Aorta (tissue), 5 donors: ENCODE measurements at regions not wholly inside any gene's neighbourhood (a gene's known extent, or its start where the extent isn't known, plus 50 kb on each side); places are given as distances from the start of the nearest gene placed in this dataset.

ENCODE experiments used
- ATAC-seq: fragments of 200-7000 bp; cut with Tn5 transposase; one replicate; pipeline ENCODE4 v1.9.1; 2022; ENCODE audit warnings: moderate library complexity; ENCODE audit not compliant: low FRiP score
- DNase-seq, 2 donors: peaks; one replicate each; pipeline ENCODE4 v3.0.0-alpha.2; 2020
- H3K27ac ChIP-seq, 2 donors: one replicate each; pipeline ENCODE4 v1.5.1; 2013; ENCODE audit warnings: low read length in 2 of 2, mild to moderate bottlenecking in 2 of 2, moderate library complexity in 2 of 2, control low read depth in 1 of 2, inconsistent platforms in 1 of 2, low read depth in 1 of 2
- H3K27me3 ChIP-seq, 2 donors: one replicate each; pipeline ENCODE4 v1.6.1; 2013; ENCODE audit warnings: control low read depth in 1 of 2, low read length in 1 of 2, mild to moderate bottlenecking in 1 of 2, moderate library complexity in 1 of 2; ENCODE audit not compliant: insufficient read depth in 2 of 2, control insufficient read depth in 1 of 2
- H3K36me3 ChIP-seq, 2 donors: one replicate each; pipeline ENCODE4 v1.6.1; 2013; ENCODE audit warnings: control low read depth in 1 of 2, low read length in 1 of 2, mild to moderate bottlenecking in 1 of 2; ENCODE audit not compliant: insufficient read depth in 2 of 2, control insufficient read depth in 1 of 2
- H3K4me1 ChIP-seq, 2 donors: one replicate each; pipeline ENCODE4 v1.6.1; 2013; ENCODE audit warnings: low read length in 2 of 2, control low read depth in 1 of 2, mild to moderate bottlenecking in 1 of 2, moderate library complexity in 1 of 2; ENCODE audit not compliant: insufficient read depth in 2 of 2, control insufficient read depth in 1 of 2
- H3K4me3 ChIP-seq, 2 donors: one replicate each; pipeline ENCODE4 v1.5.1; 2013; ENCODE audit warnings: low read length in 2 of 2, control low read depth in 1 of 2, mild to moderate bottlenecking in 1 of 2
- H3K9me3 ChIP-seq: one replicate; pipeline ENCODE4 v1.6.1; 2013; ENCODE audit warnings: mild to moderate bottlenecking, low read length; ENCODE audit not compliant: control insufficient read depth
- WGBS, 2 donors: extraction: QIAGEN DNeasy Blood & Tissue Kit; methylation state at CpG; one replicate each; pipeline ENCODE4 v1.1.7; 2013; 5-methylcytosine and 5-hydroxymethylcytosine counted together
- intact Hi-C, 2 donors: fragments of 100-400 bp; cut with DNase I; formaldehyde crosslinking; loops; one replicate each; pipeline versions ENCODE4 v1.14.2 to v1.15.0; 2022
- donor health status: healthy with polysubstance abuse.
- donor health status: Bipolar disorder and iron deficiency.
- donor health status: DM: no; HTN: no; CAD: no.
- donor health status: DM: no; HTN: no; CAD: no.
- donor health status: DM: yes; HTN: yes; CAD: no.

- H3K27ac ChIP-seq: no peak overlapping the region
- peaks cover 2% of the 10 kb centered on the region for H3K9me3 ChIP-seq
- ATAC-seq: no peak
- peaks cover 0 to 1% of the 10 kb centered on the region in 2 donors for H3K4me1 ChIP-seq
- WGBS, 2 donors: 70 to 77% methylated on average over 2 of the region's 2 CpGs
- H3K36me3 ChIP-seq: no peaks in the 10 kb centered on the region
- no peaks in the 10 kb centered on the region for H3K27me3 ChIP-seq
- DNase-seq: no peak
- no peak overlapping the region for H3K4me3 ChIP-seq
- intact Hi-C loops: no loop called here
Observed at GRCh38 chr1:58288624-58289142, 257.8 kb downstream of the OMA1 start.

- peaks cover 2% of the 10 kb centered on the region for H3K9me3 ChIP-seq
- intact Hi-C loops: no loop called here
- 51 to 53% methylated on average over 2 of the region's 2 CpGs for WGBS, 2 donors
Observed at GRCh38 chr1:58287894-58288623, 258.5 kb downstream of the OMA1 start.

GRCh38 chr1:58284225-58284510 lies 262.4 kb downstream of the OMA1 start:
- Histone ChIP-seq H3K27ac (no peak overlapping the region), H3K9me3 (peaks cover 2% of the 10 kb centered on the region), H3K27me3 (no peaks in the 10 kb centered on the region), H3K4me3 (no peak overlapping the region), H3K36me3 (no peaks in the 10 kb centered on the region), H3K4me1 (no peaks in the 10 kb centered on the region)
- intact Hi-C loops: no loop called here
- ATAC-seq (no peak), DNase-seq (no peak)

More at GRCh38 chr1:58287894-58288623, 258.5 kb downstream of the OMA1 start:
- Histone ChIP-seq H3K4me1 (peaks cover 0 to under 1% of the 10 kb centered on the region in 2 donors), H3K27me3 (no peaks in the 10 kb centered on the region), H3K27ac (no peak overlapping the region), H3K36me3 (no peaks in the 10 kb centered on the region), H3K4me3 (no peak overlapping the region)
- DNase-seq (no peak), ATAC-seq (no peak)

- Histone ChIP-seq H3K9me3 (peaks cover 2% of the 10 kb centered on the region), H3K4me1 (no peaks in the 10 kb centered on the region), H3K27ac (no peak overlapping the region), H3K36me3 (no peaks in the 10 kb centered on the region), H3K4me3 (no peak overlapping the region), H3K27me3 (no peaks in the 10 kb centered on the region)
- DNase-seq: no peak
- ATAC-seq: no peak
- WGBS, 2 donors: 72% methylated on average over 6 of the region's 6 CpGs
- intact Hi-C loops: no loop called here
Observed at GRCh38 chr1:58283388-58284224, 262.9 kb downstream of the OMA1 start.

GRCh38 chr1:58282623-58283387 lies 263.7 kb downstream of the OMA1 start:
- no peaks in the 10 kb centered on the region for H3K27me3 ChIP-seq
- DNase-seq (no peak), ATAC-seq (no peak)
- H3K27ac ChIP-seq: no peak overlapping the region
- intact Hi-C loops: no loop called here
- no peaks in the 10 kb centered on the region for H3K4me1 ChIP-seq
- no peak overlapping the region for H3K4me3 ChIP-seq
- 44 to 48% methylated on average over 7 of the region's 7 CpGs for WGBS, 2 donors
- H3K36me3 ChIP-seq: no peaks in the 10 kb centered on the region
- H3K9me3 ChIP-seq: peaks cover 2% of the 10 kb centered on the region

- no peaks in the 10 kb centered on the region for H3K9me3 ChIP-seq
- DNase-seq (no peak), ATAC-seq (no peak)
- no peaks in the 10 kb centered on the region for H3K27me3 ChIP-seq
- no peak overlapping the region for H3K27ac ChIP-seq
- H3K36me3 ChIP-seq: no peaks in the 10 kb centered on the region
- 52% methylated on average over 3 of the region's 3 CpGs for WGBS, 2 donors
- no peak overlapping the region for H3K4me3 ChIP-seq
- no peaks in the 10 kb centered on the region for H3K4me1 ChIP-seq
- intact Hi-C loops: no loop called here
Observed at GRCh38 chr1:58266242-58266641, 280.3 kb downstream of the OMA1 start.

GRCh38 chr1:58264462-58264861 lies 282.1 kb downstream of the OMA1 start:
- intact Hi-C loops: no loop called here
- Histone ChIP-seq H3K27me3 (no peaks in the 10 kb centered on the region), H3K9me3 (no peaks in the 10 kb centered on the region), H3K27ac (no peak overlapping the region), H3K36me3 (no peaks in the 10 kb centered on the region), H3K4me3 (no peak overlapping the region), H3K4me1 (no peaks in the 10 kb centered on the region)
- DNase-seq (no peak), ATAC-seq (no peak)
- WGBS, 2 donors: 32 to 34% methylated on average over 2 of the region's 2 CpGs

- intact Hi-C loops: no loop called here
- H3K27me3 ChIP-seq: no peaks in the 10 kb centered on the region
- H3K9me3 ChIP-seq: no peaks in the 10 kb centered on the region
- WGBS, 2 donors: 63 to 69% methylated on average over 2 of the region's 2 CpGs
- H3K36me3 ChIP-seq: no peaks in the 10 kb centered on the region
- H3K27ac ChIP-seq: no peak overlapping the region
- H3K4me3 ChIP-seq: no peak overlapping the region
- DNase-seq: no peak
- no peak for ATAC-seq
- no peaks in the 10 kb centered on the region for H3K4me1 ChIP-seq
Observed at GRCh38 chr1:58262702-58263101, 283.8 kb downstream of the OMA1 start.
